ENCODE measurements at regions not wholly inside any gene's neighbourhood (a gene's known extent, or its start where the extent isn't known, plus 50 kb on each side); places are given as distances from the start of the nearest gene placed in this dataset.

GRCh38 chr2:47256416-47257087, 80.2 kb upstream of the CALM2 start:
- DNase-seq (ENCODE audit: low read depth, low spot score) (no peak), ATAC-seq (no peak), FAIRE-seq (no peak)
- no peaks in the 10 kb centered on the region for H4K20me1 ChIP-seq (ENCODE audit: control insufficient read depth, insufficient read depth)
- WGBS (ENCODE audit: insufficient coverage, insufficient replicate concordance, low lambda C conversion rate, missing lambda C conversion rate), result 55% methylated on average over 9 of the region's 9 CpGs
- no peak overlapping the region for H3K4me2 ChIP-seq (ENCODE audit: control insufficient read depth, insufficient read depth)
- no peaks in the 10 kb centered on the region for H3K79me2 ChIP-seq (ENCODE audit: control insufficient read depth, insufficient read depth, low read length)
- no TSS peak for BruUV-seq (replicated peaks)
- H3K36me3 ChIP-seq (ENCODE audit: control insufficient read depth in 2 of 2, insufficient read depth in 2 of 2, low read length in 1 of 2), result no peaks in the 10 kb centered on the region
- H3K9ac ChIP-seq (ENCODE audit: control insufficient read depth, insufficient read depth, low read length), result no peak overlapping the region
- RAD21 ChIA-PET (ENCODE audit: unreplicated experiment), result interaction anchor here (1.4 kb wide), 1 partner anchor 15 kb away, joined by 3 read pairs; no protein-coding TSS in a partner anchor
- no peak overlapping the region for H3K27ac ChIP-seq (ENCODE audit: control insufficient read depth, insufficient read depth)
- H3K27me3 ChIP-seq (replicated peaks in 1 of 2; ENCODE audit: control insufficient read depth in 2 of 2, insufficient read depth in 2 of 2, low read length in 1 of 2), result no peaks in the 10 kb centered on the region
- H3K9me3 ChIP-seq (replicated peaks; ENCODE audit: control insufficient read depth, insufficient read depth, low read length), result no peaks in the 10 kb centered on the region
- H3K4me3 ChIP-seq, result no peak overlapping the region
- SMC1A ChIA-PET (ENCODE audit: uncharacterized antibody, unreplicated experiment), result interaction anchor here (0.6 to 1.1 kb wide), 4 partner anchors 35 to 947 kb away, joined by 3 to 5 read pairs (median 3); no protein-coding TSS in a partner anchor
- peaks cover 7% of the 10 kb centered on the region for H3K4me1 ChIP-seq (ENCODE audit: control insufficient read depth, insufficient read depth, low read length)
- CTCF ChIA-PET, result interaction anchor here (2.9 kb wide), 1 partner anchor 57 kb away, joined by 6 read pairs; no protein-coding TSS in a partner anchor
- intact Hi-C loops (cut with micrococcal nuclease; ENCODE audit: unreplicated experiment), result no loop called here
- POLR2A ChIA-PET, result interaction anchor here (0.7 to 1.5 kb wide), 2 partner anchors 44 to 273 kb away, joined by 3 to 4 read pairs; no protein-coding TSS in a partner anchor
- no peak overlapping the region for H2AFZ ChIP-seq (ENCODE audit: control insufficient read depth, low read depth, low read length)
- in situ Hi-C loops (cut with MboI), result no loop called here
- TF ChIP-seq MEF2A (IDR thresholded peaks at IDR 0.05; ENCODE audit: insufficient read depth, low read depth, low read length) (no peak), SMC3 (IDR thresholded peaks at IDR 0.05; ENCODE audit: borderline replicate concordance, low read length) (no peak), MEF2B (IDR thresholded peaks at IDR 0.05; ENCODE audit: partially characterized antibody, poor library complexity, severe bottlenecking) (no peak), CHD1 (IDR thresholded peaks at IDR 0.05; ENCODE audit: low read depth, low read length) (no peak), JUND (IDR thresholded peaks at IDR 0.05; ENCODE audit: low read depth, low read length) (no peak), HSF1 (IDR thresholded peaks at IDR 0.05; ENCODE audit: low read depth, low read length) (no peak), CUX1 (IDR thresholded peaks at IDR 0.05; ENCODE audit: insufficient replicate concordance, low read depth, low read length) (no peak), BACH1 (IDR thresholded peaks at IDR 0.05; ENCODE audit: borderline replicate concordance) (no peak), ZNF687 (IDR thresholded peaks at IDR 0.05) (no peak)

All from GM12878 (cell line).